ENCODE measurements at regions not wholly inside any gene's neighbourhood (a gene's known extent, or its start where the extent isn't known, plus 50 kb on each side); places are given as distances from the start of the nearest gene placed in this dataset.

DNA sequence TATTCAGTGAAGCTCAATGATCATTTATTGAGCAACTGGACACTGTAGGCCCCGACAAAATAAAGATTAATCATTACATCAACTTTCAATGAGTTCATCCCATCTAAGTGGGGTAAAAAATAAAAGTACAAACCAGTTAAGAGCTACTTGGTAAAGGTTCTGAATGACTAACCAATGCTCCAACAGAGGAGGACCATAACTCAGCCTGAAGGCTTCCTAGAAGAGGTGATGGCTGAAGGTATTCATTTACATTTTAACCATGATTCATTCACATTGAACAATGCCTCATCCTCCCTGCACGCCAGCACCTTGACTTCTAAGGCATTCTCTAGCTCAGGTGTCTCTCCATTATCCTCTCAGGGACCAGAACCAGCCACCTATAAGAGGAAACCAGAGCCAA, 201.4 kb downstream of the ZNF462 start:
- DNase-seq (ENCODE audit: low read depth, low spot score), result no peak

GRCh38 chr9:107065549-107065948, 202.6 kb downstream of the ZNF462 start:
- DNase-seq (ENCODE audit: low read depth, low spot score), result no peak

- no peak for DNase-seq (ENCODE audit: low read depth, low spot score)
These were observed 204.9 kb downstream of the ZNF462 start for GRCh38 chr9:107067739-107068416.

GRCh38 chr9:107068581-107068980, 205.6 kb downstream of the ZNF462 start:
- DNase-seq (ENCODE audit: low read depth, low spot score), result no peak

DNA sequence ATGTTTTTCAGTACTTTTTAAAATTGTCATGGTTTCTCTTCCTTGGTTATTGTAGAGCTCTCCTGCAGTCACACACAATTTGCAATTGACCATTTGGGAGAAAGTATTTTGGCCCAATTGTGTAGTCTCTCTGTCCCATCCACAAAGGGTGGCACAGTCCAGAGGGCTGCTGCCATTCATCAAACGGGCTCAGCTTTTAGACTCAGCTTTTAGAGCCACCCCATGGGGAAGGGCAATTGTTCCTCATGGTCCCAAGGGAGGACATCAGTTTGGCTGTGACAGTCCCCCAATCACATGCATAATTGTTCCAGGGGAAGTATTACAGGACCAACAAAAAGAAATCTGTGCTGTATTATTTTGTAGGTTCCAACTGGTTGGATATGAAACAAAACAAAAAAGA, 207.6 kb downstream of the ZNF462 start:
- no peak for DNase-seq (ENCODE audit: low read depth, low spot score)

DNA sequence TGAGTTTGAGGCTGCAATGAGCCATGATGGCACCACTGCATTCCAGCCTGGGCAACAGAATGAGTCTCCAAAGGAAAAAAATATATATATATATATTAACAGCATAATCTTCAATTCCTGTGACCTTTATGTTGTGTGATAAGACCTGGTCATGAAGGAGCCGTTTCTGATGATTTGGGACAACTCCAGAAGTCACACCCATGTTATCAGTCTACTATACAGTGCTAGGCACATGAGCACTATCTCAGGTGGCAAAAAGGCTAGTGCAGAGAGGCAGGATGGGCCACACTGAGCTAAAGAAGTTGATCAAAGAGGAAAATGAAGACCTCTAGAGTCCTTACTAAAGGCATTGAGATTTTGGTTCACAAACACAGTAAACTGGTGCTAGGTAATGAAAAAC, 205.0 kb upstream of the RAD23B start:
- no peak for DNase-seq (ENCODE audit: low read depth, low spot score)

- DNase-seq (ENCODE audit: low read depth, low spot score), result no peak
These were observed 203.5 kb upstream of the RAD23B start for GRCh38 chr9:107079589-107079988.

GRCh38 chr9:107080130-107080529, 202.9 kb upstream of the RAD23B start:
- DNase-seq (ENCODE audit: low read depth, low spot score), result no peak

DNA sequence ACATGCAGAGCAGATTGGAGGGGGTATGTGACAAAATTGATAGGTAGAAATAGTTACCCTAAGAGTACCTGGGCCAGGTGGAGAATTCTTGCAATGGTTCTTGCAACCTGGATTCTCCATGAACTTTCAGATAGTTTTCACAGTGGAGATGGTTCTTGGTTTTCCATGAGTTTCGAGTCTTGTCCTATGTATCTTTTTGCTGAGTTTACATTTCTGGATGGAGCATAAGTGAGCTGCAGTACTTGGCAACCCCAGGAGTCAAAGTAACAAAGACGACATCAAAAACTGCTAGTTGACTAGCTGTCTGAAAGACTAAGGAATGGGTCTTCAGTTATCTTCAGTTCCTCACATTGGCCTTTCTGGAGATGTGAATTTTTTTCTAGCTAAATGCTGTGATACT, 196.6 kb upstream of the RAD23B start:
- no peak for DNase-seq (ENCODE audit: low read depth, low spot score)

- no peak for DNase-seq (ENCODE audit: low read depth, low spot score)
These were observed 195.9 kb upstream of the RAD23B start for GRCh38 chr9:107087222-107087621.

DNA sequence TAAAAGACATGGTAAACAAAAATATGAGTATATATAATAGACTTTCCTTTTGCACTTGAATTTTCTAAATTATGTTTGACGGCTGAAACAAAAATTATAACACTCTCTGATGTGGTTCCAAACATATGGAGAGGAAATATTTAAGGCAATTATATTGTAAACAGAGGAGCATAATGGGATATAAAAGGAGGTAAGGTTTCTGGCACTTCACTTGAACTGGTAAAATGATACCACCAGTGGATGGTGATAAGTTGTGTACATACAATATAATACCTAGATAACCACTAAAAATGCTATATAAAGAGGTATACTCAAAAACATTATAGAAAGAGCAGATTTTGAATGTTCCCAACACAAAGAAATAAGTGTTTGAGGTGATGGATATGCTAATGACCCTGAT, 192.9 kb upstream of the RAD23B start:
- no peak for DNase-seq (ENCODE audit: low read depth, low spot score)

- no peak for DNase-seq (ENCODE audit: low read depth, low spot score)
These were observed 189.6 kb upstream of the RAD23B start for GRCh38 chr9:107093365-107094060.

DNA sequence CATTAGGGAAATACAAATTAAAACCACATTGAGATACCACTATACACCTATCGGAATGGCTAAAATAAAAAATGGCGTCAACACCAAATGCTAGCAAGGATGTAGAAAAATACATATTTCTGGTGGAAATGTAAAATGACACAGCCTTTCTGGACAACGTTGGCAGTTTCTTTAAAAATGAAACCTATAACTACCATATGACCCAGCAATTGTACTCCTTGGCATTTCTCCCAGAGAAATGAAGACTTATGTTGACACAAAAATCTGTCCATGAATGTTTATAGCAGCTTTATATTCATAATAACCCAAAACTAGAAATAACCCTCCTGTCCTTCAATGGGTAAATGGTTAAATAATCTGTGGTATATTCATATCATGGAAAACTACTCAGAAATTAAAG, 188.7 kb upstream of the RAD23B start:
- no peak for DNase-seq (ENCODE audit: low read depth, low spot score)

- DNase-seq (ENCODE audit: low read depth, low spot score), result no peak
These were observed 182.5 kb upstream of the RAD23B start for GRCh38 chr9:107100591-107100990.

DNA sequence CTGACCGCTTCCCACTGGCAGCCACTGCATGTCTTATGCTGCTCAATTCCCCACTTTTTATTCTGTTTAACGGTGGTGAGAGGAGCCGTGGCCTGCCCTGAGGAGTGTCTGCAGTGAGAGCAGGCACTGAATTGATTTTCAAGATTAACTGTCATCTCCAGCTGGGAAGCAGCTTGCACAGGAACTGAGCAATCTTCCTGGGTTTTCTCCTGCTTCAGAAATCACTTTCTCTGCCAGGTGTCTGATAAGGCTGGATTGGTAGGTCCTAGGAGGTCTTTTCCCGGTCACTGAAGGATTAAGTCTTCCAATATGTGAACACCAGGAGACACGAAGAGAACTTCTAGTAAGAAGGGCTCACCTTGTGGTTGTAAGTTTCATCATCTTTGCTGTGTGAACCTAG, 181.1 kb upstream of the RAD23B start:
- DNase-seq (ENCODE audit: low read depth, low spot score), result no peak

DNA sequence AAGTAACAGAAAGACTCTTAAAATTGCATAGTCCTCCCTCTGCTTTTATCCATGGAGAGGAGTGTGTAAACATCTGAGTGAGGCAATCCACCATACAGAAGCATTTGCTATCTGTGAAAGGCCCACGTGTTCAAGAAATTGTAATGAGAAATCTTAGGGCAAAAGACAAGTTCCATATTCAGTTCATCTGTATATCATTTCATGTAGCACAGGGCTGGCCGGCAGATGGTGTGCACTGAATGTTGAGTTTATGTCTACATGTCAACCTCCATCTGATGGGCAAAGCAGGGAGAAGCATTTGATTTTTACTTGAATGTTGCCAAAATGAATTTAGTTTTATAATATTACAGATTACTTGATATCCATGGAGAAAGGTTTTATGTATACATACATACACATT, 179.5 kb upstream of the RAD23B start:
- DNase-seq (ENCODE audit: low read depth, low spot score), result no peak

DNA sequence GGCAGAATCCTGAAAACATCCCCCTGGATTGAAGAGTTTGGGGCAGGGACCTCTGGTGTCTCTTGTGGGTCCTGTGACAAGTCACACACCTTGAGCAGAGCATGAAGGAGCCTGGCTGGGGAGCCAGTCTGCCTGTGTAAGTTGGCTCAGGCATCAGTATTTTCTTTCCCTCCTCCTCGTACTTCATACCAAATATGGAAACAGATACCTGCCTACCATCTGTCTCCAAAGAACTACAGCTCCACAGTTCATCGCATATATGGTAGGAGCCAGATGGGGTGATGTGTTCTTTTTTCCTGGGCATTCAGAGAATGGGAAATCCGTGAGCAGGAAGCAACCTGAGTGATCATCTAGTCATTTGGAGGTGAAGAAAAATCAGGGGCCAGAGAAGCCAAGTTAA, 177.3 kb upstream of the RAD23B start:
- DNase-seq (ENCODE audit: low read depth, low spot score), result no peak

- no peak for DNase-seq (ENCODE audit: low read depth, low spot score)
These were observed 176.7 kb upstream of the RAD23B start for GRCh38 chr9:107106416-107106815.

DNA sequence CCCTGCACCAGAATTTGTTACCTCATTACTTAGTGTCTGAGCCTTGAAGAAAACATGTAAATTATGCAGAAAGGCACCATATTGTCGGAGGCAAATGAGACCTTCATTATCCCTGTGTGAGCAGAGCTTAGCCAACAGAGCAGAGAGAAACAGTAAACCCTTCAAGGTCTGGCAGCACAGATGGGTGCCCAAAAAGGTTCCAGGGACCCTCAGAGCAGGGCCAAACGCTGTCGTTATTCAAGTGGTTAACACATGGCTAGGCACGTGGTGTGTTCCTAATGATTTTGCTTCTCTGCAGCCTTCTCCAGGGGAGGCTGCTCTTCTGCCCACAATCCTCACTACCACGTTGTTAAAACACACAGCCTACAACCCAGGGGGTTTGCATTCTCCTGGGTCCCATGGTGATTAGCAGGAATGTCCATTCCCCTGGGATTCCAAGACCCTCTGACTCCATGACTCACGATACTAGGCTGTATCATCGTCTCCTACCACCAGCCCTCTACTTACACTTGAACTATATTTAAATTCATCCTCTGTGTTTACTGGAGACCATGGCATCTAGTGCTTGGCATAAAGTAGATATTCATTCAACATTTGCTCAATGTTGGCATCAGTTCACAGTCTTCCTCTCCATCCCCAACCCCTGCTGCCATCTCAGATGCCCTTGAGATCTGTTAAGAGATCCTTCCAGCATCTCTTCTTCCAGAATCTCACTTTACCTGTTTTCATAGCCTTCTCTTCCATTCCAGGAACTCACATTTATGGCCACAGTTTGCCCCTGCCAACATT, 174.5 kb upstream of the RAD23B start:
- no peak for DNase-seq (ENCODE audit: low read depth, low spot score)

DNA sequence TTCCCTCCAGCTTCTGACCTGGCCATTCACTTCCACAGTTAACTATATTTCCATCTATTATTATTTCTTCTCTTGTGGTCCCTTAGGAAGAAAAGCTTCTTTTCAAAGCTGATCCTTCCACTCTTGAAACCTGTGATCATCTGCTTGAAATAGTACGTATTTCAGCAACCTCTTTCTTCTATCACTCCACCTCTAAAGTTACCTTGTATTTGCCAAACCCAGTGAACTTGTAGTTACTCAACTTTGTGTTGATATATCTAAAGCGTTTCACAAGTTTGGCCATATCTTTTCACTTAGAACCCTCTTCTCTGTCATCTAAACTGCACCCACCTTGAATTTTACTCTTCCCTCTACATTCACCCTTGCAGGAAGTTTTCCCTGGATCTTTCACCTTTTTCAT, 173.8 kb upstream of the RAD23B start:
- no peak for DNase-seq (ENCODE audit: low read depth, low spot score)

DNA sequence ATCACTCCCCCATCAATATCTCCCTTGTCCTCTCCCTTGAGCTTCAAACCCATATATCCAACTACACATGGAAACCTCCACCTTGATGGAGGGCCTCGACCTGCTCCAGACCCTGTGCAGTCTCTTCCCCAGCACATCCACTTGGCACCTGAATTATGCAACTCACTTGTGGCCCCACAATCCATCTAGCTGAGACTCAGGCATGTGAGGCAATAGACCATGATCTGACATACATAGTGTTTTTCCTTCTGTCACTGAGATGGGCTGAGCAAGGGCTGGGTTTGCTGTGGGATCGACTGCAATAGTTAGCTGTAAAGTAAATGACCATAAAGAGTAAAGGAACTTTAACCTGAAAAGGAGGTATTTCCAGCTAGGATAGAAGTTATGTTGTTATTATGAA, 172.9 kb upstream of the RAD23B start:
- no peak for DNase-seq (ENCODE audit: low read depth, low spot score)

DNA sequence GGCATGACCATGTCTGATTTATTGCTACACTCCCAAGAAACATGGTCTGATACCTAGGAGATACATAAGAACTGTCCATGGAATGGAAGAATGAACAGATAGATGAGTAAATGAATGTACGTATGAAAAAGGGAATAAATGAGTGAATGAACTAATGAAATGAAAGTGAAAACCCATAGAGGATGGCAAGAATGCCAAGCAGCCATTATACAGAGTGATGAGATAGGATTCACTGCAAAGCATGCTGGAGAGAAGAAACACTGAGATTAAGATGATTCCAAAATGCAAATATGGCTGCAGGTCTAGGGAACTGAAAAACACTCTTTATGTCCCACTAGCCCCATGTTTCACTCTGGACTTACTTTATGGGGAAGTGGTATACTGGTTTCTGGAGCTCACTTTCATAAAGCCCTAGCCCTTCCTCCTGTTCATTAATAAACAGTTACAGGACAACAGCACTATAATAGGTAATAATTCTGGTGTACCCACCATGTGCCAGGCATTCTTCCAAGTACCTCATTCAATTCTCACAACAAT, 170.3 kb upstream of the RAD23B start:
- DNase-seq (ENCODE audit: low read depth, low spot score), result no peak
